ENCODE measurements at regions not wholly inside any gene's neighbourhood (a gene's known extent, or its start where the extent isn't known, plus 50 kb on each side); places are given as distances from the start of the nearest gene placed in this dataset.

DNA sequence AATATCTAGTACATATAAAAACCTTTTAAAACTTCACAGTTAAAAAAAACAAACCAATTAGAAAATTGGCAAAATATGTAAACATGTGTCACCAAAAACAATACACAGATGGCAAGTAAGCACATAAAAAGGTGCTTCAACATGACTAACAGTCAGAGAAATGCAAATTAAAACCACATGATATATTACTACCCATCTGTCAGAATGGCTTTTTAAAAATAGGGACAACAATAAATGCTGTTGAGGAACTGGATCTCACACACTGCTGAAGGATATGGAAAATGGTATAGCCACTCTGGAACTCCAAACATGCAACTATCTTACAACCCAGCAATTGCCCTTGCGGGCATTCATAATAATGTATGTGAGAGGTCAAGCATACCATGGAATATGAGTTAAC, 1153.6 kb downstream of the FLRT2 start:
- H3K4me3 ChIP-seq, result no peak overlapping the region
- TF ChIP-seq, protein P1, sequence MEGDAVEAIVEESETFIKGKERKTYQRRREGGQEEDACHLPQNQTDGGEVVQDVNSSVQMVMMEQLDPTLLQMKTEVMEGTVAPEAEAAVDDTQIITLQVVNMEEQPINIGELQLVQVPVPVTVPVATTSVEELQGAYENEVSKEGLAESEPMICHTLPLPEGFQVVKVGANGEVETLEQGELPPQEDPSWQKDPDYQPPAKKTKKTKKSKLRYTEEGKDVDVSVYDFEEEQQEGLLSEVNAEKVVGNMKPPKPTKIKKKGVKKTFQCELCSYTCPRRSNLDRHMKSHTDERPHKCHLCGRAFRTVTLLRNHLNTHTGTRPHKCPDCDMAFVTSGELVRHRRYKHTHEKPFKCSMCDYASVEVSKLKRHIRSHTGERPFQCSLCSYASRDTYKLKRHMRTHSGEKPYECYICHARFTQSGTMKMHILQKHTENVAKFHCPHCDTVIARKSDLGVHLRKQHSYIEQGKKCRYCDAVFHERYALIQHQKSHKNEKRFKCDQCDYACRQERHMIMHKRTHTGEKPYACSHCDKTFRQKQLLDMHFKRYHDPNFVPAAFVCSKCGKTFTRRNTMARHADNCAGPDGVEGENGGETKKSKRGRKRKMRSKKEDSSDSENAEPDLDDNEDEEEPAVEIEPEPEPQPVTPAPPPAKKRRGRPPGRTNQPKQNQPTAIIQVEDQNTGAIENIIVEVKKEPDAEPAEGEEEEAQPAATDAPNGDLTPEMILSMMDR (IDR thresholded peaks at IDR 0.05; ENCODE audit: low read depth, low read length), result no peak
- no peaks in the 10 kb centered on the region for H3K4me1 ChIP-seq (ENCODE audit: low read depth)
- no peak for DNase-seq (ENCODE audit: low read depth in 1 of 2, low spot score in 1 of 2)
- no peaks in the 10 kb centered on the region for H3K9me3 ChIP-seq (ENCODE audit: low read depth)
- no peaks in the 10 kb centered on the region for H3K36me3 ChIP-seq
- H3K27ac ChIP-seq, result no peak overlapping the region
- no peaks in the 10 kb centered on the region for H3K27me3 ChIP-seq

DNA sequence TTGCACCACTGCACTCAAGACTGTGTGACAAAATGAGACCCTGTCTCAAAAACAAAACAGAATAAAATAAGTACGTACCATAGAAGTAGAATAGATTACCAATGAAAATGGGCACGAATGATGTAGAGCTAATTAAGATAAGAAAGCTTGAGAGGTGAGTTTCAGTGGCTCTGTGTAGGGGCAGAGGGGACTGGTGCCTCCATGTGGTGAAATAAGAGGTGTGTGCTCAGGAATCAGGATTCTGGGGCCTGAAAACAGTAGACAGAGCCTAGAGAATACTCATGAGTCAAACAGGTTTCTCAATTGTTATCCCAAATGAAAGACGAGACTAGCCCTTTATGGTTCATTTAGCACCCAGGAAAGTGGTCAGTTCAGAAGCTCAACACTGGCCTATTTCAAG, 1145.1 kb downstream of the FLRT2 start:
- no peaks in the 10 kb centered on the region for H3K27me3 ChIP-seq
- no peak overlapping the region for H3K27ac ChIP-seq
- no peaks in the 10 kb centered on the region for H3K36me3 ChIP-seq
- no peaks in the 10 kb centered on the region for H3K4me1 ChIP-seq (ENCODE audit: low read depth)
- no peak for DNase-seq (ENCODE audit: low read depth in 1 of 2, low spot score in 1 of 2)
- H3K4me3 ChIP-seq, result no peak overlapping the region
- TF ChIP-seq, protein P1 (IDR thresholded peaks at IDR 0.05; ENCODE audit: low read depth, low read length), result no peak
- no peaks in the 10 kb centered on the region for H3K9me3 ChIP-seq (ENCODE audit: low read depth)

DNA sequence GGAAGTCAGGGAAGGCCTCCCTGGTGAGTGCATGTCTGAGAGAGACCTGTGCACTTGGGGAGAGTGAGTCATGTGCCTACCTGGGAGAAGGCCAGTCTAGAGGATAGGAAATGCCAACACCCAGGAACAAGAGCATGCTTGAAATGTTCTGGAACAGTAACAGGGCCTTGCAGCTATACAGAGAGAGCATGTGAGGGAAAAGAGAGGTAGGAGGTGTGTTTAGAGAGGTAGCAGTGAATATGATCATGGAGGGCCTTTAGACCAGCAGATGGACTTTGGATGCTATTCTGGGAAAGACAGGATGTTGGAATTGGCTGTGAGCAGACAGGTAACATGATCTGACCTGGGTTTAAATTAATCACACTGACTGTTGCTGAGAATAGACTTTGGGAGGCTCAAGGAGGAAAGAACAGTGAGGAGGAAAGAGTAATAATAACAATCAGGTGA, 1143.6 kb downstream of the FLRT2 start:
- Histone ChIP-seq H3K9me3 (ENCODE audit: low read depth) (no peaks in the 10 kb centered on the region), H3K27me3 (no peaks in the 10 kb centered on the region), H3K4me3 (no peak overlapping the region), H3K27ac (no peak overlapping the region), H3K36me3 (no peaks in the 10 kb centered on the region), H3K4me1 (ENCODE audit: low read depth) (no peaks in the 10 kb centered on the region)
- TF ChIP-seq, protein P1 (IDR thresholded peaks at IDR 0.05; ENCODE audit: low read depth, low read length), result no peak
- DNase-seq (ENCODE audit: low read depth in 1 of 2, low spot score in 1 of 2), result no peak

DNA sequence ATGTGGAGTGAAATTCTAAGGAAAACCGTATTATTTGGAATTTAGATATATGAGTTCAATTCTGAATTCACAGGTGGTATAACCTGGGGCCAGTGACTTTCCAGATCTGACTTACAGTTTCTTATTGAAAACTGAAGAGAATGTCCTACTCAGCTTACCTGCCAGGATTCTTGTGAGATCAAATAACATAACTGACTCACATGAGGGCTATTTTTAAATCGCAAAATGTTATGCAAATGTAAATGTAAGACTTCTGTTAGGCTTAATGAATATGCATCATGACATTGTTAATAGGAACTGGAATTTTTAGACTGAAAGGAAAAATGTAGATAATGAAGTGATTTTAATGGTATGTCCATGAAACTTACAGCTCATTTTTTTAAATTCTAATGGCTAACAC, 1142.1 kb downstream of the FLRT2 start:
- Histone ChIP-seq H3K4me1 (ENCODE audit: low read depth) (no peaks in the 10 kb centered on the region), H3K27ac (no peak overlapping the region), H3K9me3 (ENCODE audit: low read depth) (no peaks in the 10 kb centered on the region), H3K4me3 (no peak overlapping the region), H3K27me3 (no peaks in the 10 kb centered on the region), H3K36me3 (no peaks in the 10 kb centered on the region)
- TF ChIP-seq, protein P1 (IDR thresholded peaks at IDR 0.05; ENCODE audit: low read depth, low read length), result no peak
- no peak for DNase-seq (ENCODE audit: low read depth in 1 of 2, low spot score in 1 of 2)

DNA sequence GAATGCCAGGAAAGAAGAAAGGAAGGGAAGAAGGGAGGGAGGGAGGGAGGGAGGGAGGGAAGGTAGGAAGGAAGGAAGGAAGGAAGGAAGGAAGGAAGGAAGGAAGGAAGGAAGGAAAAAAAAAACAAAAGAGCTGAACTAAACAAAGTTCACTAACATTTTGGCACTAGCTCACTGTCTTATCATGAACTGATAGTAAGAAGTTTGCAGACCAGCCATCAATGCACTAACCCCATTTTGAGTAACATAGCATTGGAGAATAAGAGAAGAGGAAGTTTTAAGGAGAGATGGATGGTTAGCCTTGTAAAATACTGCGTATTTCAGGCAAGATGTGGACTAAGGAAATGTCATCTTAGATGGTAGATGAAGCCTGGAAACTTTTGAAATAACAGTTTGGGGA, 1136.0 kb downstream of the FLRT2 start:
- H3K9me3 ChIP-seq (ENCODE audit: low read depth), result no peaks in the 10 kb centered on the region
- H3K27ac ChIP-seq, result no peak overlapping the region
- TF ChIP-seq, protein P1 (IDR thresholded peaks at IDR 0.05; ENCODE audit: low read depth, low read length), result no peak
- H3K4me3 ChIP-seq, result no peak overlapping the region
- no peaks in the 10 kb centered on the region for H3K27me3 ChIP-seq
- no peaks in the 10 kb centered on the region for H3K4me1 ChIP-seq (ENCODE audit: low read depth)
- DNase-seq (ENCODE audit: low read depth in 1 of 2, low spot score in 1 of 2), result no peak
- no peaks in the 10 kb centered on the region for H3K36me3 ChIP-seq

DNA sequence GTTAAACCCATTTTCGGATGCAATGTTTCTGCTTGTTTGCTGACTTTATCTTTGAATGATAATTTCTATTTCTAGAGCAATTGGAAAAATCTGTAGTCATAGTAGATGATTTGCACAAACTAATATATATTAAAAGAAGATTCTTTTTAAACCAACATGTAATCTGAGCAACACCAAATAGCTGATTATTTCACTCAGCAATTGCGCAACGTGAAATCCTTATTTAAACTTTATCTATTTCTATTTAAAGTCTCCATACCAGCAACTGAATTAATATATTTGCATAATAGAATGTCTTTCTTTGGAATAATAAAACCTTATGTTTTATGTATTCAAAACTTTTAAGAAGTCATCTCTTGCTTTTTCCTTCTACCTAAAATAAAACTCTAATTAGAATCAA, 1132.4 kb downstream of the FLRT2 start:
- H3K9me3 ChIP-seq (ENCODE audit: low read depth), result no peaks in the 10 kb centered on the region
- DNase-seq (ENCODE audit: low read depth in 1 of 2, low spot score in 1 of 2), result no peak
- H3K27me3 ChIP-seq, result no peaks in the 10 kb centered on the region
- H3K4me3 ChIP-seq, result no peak overlapping the region
- no peaks in the 10 kb centered on the region for H3K4me1 ChIP-seq (ENCODE audit: low read depth)
- no peak overlapping the region for H3K27ac ChIP-seq
- TF ChIP-seq, protein P1 (IDR thresholded peaks at IDR 0.05; ENCODE audit: low read depth, low read length), result no peak
- no peaks in the 10 kb centered on the region for H3K36me3 ChIP-seq
